MM.1S (cell line): ENCODE measurements at regions not wholly inside any gene's neighbourhood (a gene's known extent, or its start where the extent isn't known, plus 50 kb on each side); places are given as distances from the start of the nearest gene placed in this dataset.

Source experiments
- DNase-seq: peaks from one replicate; pipeline ENCODE4 v3.0.0-alpha.2; 2015
- H2AFZ ChIP-seq: fragments of 300-600 bp; sonication (generic); 2 replicates; pipeline ENCODE4 v1.6.0; 2016; ENCODE audit warnings: antibody characterized with exemption, low read length
- H3F3A ChIP-seq: fragments of 300-600 bp; sonication (generic); 2 replicates; pipeline ENCODE4 v1.6.1; 2016; ENCODE audit warnings: mild to moderate bottlenecking, antibody characterized with exemption, low read length, moderate library complexity, mixed read lengths; ENCODE audit not compliant: insufficient read depth
- H3K27ac ChIP-seq: fragments of 300-600 bp; sonication (generic); 2 replicates; pipeline ENCODE4 v1.5.1; 2016; ENCODE audit warnings: mild to moderate bottlenecking, low read length
- H3K27me3 ChIP-seq: fragments of 300-600 bp; sonication (generic); replicated peaks from 2 replicates; pipeline ENCODE4 v1.6.0; 2016; ENCODE audit warnings: low read length; ENCODE audit not compliant: insufficient read depth
- H3K36me3 ChIP-seq: fragments of 300-600 bp; sonication (generic); replicated peaks from 2 replicates; pipeline ENCODE4 v1.6.1; 2016; ENCODE audit warnings: mild to moderate bottlenecking, low read length, mixed read lengths; ENCODE audit not compliant: insufficient read depth
- H3K4me1 ChIP-seq: fragments of 300-600 bp; sonication (generic); 2 replicates; pipeline ENCODE4 v1.6.1; 2016; ENCODE audit warnings: low read length, mixed read lengths
- H3K4me2 ChIP-seq: fragments of 300-600 bp; sonication (generic); 2 replicates; pipeline ENCODE4 v1.6.0; 2016; ENCODE audit warnings: low read depth, low read length
- H3K4me3 ChIP-seq: fragments of 300-600 bp; sonication (generic); 2 replicates; pipeline ENCODE4 v1.5.1; 2016; ENCODE audit warnings: low read length, mixed read lengths
- H3K79me2 ChIP-seq: fragments of 300-600 bp; sonication (generic); 2 replicates; pipeline ENCODE4 v1.6.1; 2016; ENCODE audit warnings: mixed run types, low read length, mixed read lengths
- H3K9ac ChIP-seq: fragments of 300-600 bp; sonication (generic); 2 replicates; pipeline ENCODE4 v1.6.1; 2016; ENCODE audit warnings: low read length, mixed read lengths
- H3K9me2 ChIP-seq: fragments of 300-600 bp; sonication (generic); replicated peaks from 2 replicates; pipeline ENCODE4 v1.6.1; 2016; ENCODE audit warnings: mild to moderate bottlenecking, low read length, mixed read lengths; ENCODE audit not compliant: insufficient read depth
- H3K9me3 ChIP-seq: fragments of 300-600 bp; sonication (generic); replicated peaks from 2 replicates; pipeline ENCODE4 v1.6.1; 2016; ENCODE audit warnings: mild to moderate bottlenecking, low read length, mixed read lengths; ENCODE audit not compliant: insufficient read depth
- H4K20me1 ChIP-seq: fragments of 300-600 bp; sonication (generic); 2 replicates; pipeline ENCODE4 v1.6.1; 2016; ENCODE audit warnings: mild to moderate bottlenecking, low read length, moderate library complexity, mixed read lengths; ENCODE audit not compliant: insufficient read depth
- EZH2 ChIP-seq: fragments of 300-600 bp; sonication (generic); optimal IDR thresholded peaks from 2 replicates; pipeline ENCODE3; 2017; ENCODE audit warnings: low read depth, mild to moderate bottlenecking, antibody characterized with exemption, low read length, mixed read lengths
- EZH2phosphoT487 ChIP-seq: fragments of 300-600 bp; sonication (generic); IDR thresholded peaks from 2 replicates; pipeline ENCODE4 v1.6.1; 2018; ENCODE audit warnings: antibody characterized with exemption, low read length
- TF ChIP-seq, protein P1 (sequence below): fragments of 300-600 bp; sonication (generic); IDR thresholded peaks from 2 replicates; pipeline ENCODE4 v1.5.1; 2016; ENCODE audit warnings: antibody characterized with exemption, low read length, mixed read lengths

DNA sequence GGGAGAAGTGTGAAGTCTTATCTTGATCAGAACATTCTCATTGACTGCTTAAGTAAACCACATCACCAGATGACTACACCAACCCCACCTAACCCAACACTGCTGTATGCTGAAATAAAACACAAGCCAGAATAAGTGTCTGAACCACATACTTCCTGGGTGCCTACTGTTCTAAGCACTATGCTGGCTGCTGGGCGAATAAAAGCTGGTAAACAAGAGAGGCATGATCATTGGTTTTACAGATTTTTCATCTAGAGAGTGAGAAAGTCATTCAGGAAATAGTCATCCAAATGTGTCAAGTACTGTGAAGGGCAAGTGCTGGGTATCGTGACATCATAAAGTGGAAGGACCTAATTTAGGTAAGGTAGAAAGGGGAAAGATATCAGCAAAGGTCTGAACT lies 199.0 kb upstream of the SOX9 start:
- Histone ChIP-seq H3K4me2 (no peak overlapping the region), H3K4me1 (peaks cover 11% of the 10 kb centered on the region; the same call in 1 of the 2 replicates), H3K79me2 (no peaks in the 10 kb centered on the region), H3K9ac (no peak overlapping the region), H3K36me3 (no peaks in the 10 kb centered on the region), H3K27ac (no peak overlapping the region), H3K9me3 (no peaks in the 10 kb centered on the region), H3F3A (no peaks in the 10 kb centered on the region), H4K20me1 (no peaks in the 10 kb centered on the region), H2AFZ (no peak overlapping the region), H3K9me2 (no peaks in the 10 kb centered on the region), H3K4me3 (no peak overlapping the region), H3K27me3 (no peaks in the 10 kb centered on the region)
- TF ChIP-seq, protein P1, sequence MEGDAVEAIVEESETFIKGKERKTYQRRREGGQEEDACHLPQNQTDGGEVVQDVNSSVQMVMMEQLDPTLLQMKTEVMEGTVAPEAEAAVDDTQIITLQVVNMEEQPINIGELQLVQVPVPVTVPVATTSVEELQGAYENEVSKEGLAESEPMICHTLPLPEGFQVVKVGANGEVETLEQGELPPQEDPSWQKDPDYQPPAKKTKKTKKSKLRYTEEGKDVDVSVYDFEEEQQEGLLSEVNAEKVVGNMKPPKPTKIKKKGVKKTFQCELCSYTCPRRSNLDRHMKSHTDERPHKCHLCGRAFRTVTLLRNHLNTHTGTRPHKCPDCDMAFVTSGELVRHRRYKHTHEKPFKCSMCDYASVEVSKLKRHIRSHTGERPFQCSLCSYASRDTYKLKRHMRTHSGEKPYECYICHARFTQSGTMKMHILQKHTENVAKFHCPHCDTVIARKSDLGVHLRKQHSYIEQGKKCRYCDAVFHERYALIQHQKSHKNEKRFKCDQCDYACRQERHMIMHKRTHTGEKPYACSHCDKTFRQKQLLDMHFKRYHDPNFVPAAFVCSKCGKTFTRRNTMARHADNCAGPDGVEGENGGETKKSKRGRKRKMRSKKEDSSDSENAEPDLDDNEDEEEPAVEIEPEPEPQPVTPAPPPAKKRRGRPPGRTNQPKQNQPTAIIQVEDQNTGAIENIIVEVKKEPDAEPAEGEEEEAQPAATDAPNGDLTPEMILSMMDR = no peak
- DNase-seq = no peak

DNA sequence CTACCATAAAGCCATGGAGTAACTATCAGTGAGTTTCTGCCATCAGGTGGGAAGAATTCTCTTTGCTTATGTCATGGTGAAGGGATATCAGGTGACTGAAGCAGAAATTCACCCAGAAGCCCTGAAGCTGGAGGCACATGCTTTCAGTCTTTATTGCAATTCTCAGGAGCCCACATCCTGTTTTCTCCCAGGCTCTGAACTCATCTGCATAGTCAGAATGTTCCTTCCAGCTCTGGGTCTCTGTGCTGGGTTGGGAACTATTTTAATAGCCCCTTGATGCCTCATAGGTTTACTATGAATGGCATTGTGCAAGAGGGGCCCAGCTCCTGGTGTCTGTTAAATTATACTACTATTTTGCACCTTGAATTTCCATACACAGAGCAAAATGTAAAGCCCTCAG lies 198.4 kb upstream of the SOX9 start:
- no peak overlapping the region for H2AFZ ChIP-seq
- peak; percentile 30 for DNase-seq
- no peak overlapping the region for H3K27ac ChIP-seq

DNA sequence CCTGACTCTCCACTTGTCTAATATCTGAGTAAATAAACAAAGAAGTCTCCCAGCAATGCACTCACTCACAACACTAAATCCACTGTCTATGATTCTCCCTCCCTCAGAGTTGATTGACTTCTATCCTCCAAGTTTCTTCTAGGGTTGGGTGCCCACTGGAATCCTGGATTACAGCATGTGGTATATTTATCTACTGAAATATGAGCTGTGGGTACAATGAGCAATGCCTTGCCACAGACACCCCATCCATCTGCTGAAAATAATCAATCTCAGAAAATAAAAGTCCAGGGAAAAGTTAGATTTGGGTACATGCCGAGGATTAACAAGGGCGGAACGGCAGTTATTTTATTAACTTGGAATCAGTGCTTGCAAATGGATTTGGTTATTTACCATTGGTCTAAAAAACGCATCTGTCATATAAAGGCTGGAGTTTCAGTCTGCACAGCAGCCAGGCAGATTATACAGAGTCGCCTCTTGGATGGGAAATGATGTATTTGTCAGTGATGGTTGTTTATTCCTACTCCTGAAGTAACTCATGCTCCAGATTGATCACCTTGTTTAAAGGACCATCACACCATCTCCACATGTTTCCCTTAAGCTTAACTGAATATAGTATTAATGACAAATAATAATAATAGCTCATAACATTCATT lies 193.9 kb upstream of the SOX9 start:
- peaks cover 8% of the 10 kb centered on the region; the same call in 1 of the 2 replicates for H3K4me1 ChIP-seq
- H3K79me2 ChIP-seq = no peaks in the 10 kb centered on the region
- H3K9me3 ChIP-seq = no peaks in the 10 kb centered on the region
- no peaks in the 10 kb centered on the region for H3F3A ChIP-seq
- no peak for DNase-seq
- H3K36me3 ChIP-seq = no peaks in the 10 kb centered on the region
- no peak overlapping the region for H2AFZ ChIP-seq
- H3K9ac ChIP-seq = no peak overlapping the region
- no peaks in the 10 kb centered on the region for H3K27me3 ChIP-seq
- no peak overlapping the region for H3K4me3 ChIP-seq
- H3K27ac ChIP-seq = no peak overlapping the region
- no peaks in the 10 kb centered on the region for H3K9me2 ChIP-seq
- no peaks in the 10 kb centered on the region for H4K20me1 ChIP-seq
- H3K4me2 ChIP-seq = no peak overlapping the region
- TF ChIP-seq EZH2 = no peak
- TF ChIP-seq, protein P1 = no peak
- no peak for TF ChIP-seq EZH2phosphoT487

More for the DNA sequence above, 198.4 kb upstream of the SOX9 start:
- no peak overlapping the region for H3K4me2 ChIP-seq
- H3K79me2 ChIP-seq = no peaks in the 10 kb centered on the region
- H3K9me3 ChIP-seq = no peaks in the 10 kb centered on the region
- no peak overlapping the region for H3K9ac ChIP-seq
- H3K27me3 ChIP-seq = no peaks in the 10 kb centered on the region
- H3F3A ChIP-seq = no peaks in the 10 kb centered on the region
- peaks cover 11% of the 10 kb centered on the region; the same call in 1 of the 2 replicates for H3K4me1 ChIP-seq
- no peak overlapping the region for H3K4me3 ChIP-seq
- H4K20me1 ChIP-seq = no peaks in the 10 kb centered on the region
- no peak for TF ChIP-seq EZH2
- TF ChIP-seq EZH2phosphoT487 = no peak
- TF ChIP-seq, protein P1 = no peak
- no peaks in the 10 kb centered on the region for H3K36me3 ChIP-seq
- H3K9me2 ChIP-seq = no peaks in the 10 kb centered on the region
